H1 (cell line): ENCODE measurements at regions not wholly inside any gene's neighbourhood (a gene's known extent, or its start where the extent isn't known, plus 50 kb on each side); places are given as distances from the start of the nearest gene placed in this dataset.

Experiments used
- CBX8 ChIP-seq: fragments of 300-800, 300-1000 bp; sonication (generic); IDR thresholded peaks from 2 replicates; pipeline ENCODE4 v1.7.1; 2016; ENCODE audit warnings: low read depth, low read length, borderline replicate concordance
- SRF ChIP-seq: IDR thresholded peaks from 2 replicates; pipeline ENCODE4 v1.6.1; 2011; ENCODE audit warnings: mild to moderate bottlenecking, low read depth, low read length, moderate library complexity
- ZNF274 ChIP-seq: IDR thresholded peaks from 2 replicates; pipeline ENCODE4 v1.7.0; 2012; ENCODE audit warnings: low read length, borderline replicate concordance; ENCODE audit errors: extremely low read depth

- no peak for TF ChIP-seq CBX8
- TF ChIP-seq SRF = no peak
- TF ChIP-seq ZNF274 = no peak
These were observed 393.4 kb upstream of the NDST3 start (continued) for GRCh38 chr4:117640836-117641235.
